NCI-H187 treated with DMSO at 0.1 percent for 48 hours (cell line): ENCODE measurements at regions not wholly inside any gene's neighbourhood (a gene's known extent, or its start where the extent isn't known, plus 50 kb on each side); places are given as distances from the start of the nearest gene placed in this dataset.

Experiments used
- DNase-seq: peaks from one replicate; lab custom pipeline; 2025; lab: John Stamatoyannopoulos, UW

DNA sequence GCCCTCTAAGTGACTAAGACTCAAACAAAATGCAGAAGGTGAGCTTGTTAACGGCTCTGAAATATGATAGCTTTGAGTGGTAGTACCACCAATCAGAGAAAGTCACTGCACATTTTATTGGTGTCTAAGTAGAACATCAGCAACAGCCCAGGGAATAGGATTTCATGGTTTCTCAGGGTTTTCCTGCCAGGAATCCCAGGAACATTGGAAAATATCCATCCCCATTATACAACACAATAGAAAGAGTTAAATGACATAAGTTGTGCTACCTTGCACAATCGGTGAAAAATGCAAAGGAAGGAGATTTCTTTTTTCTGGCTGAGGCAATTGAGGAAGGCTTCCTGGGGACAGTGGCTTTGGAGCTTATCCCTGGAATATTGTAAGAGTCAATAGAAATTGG lies 283.1 kb downstream of the HLX start:
- DNase-seq = no peak

- DNase-seq = no peak
Observed at GRCh38 chr1:221162939-221163338, 283.7 kb downstream of the HLX start.

DNA sequence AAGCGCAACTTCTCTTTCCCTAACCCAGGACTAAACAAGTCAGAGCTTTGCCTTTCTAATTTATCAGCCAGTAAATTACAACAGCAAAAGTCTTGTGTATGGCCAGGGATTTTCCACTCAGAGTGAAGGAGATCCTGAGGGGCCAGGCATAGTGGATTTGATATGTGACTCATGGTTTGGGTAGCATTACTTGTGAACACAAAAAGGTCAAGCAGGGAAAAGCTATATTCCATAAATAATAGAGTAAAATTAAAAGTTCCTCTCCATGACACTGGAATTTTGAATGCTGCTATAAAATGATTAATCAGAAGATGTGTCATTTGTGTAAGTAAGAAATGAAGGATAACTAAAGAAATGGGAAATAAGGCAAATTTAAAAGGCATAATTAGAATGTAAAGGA lies 284.8 kb downstream of the HLX start:
- DNase-seq = no peak

- no peak for DNase-seq
Observed at GRCh38 chr1:221164951-221165838, 286.0 kb downstream of the HLX start.

DNA sequence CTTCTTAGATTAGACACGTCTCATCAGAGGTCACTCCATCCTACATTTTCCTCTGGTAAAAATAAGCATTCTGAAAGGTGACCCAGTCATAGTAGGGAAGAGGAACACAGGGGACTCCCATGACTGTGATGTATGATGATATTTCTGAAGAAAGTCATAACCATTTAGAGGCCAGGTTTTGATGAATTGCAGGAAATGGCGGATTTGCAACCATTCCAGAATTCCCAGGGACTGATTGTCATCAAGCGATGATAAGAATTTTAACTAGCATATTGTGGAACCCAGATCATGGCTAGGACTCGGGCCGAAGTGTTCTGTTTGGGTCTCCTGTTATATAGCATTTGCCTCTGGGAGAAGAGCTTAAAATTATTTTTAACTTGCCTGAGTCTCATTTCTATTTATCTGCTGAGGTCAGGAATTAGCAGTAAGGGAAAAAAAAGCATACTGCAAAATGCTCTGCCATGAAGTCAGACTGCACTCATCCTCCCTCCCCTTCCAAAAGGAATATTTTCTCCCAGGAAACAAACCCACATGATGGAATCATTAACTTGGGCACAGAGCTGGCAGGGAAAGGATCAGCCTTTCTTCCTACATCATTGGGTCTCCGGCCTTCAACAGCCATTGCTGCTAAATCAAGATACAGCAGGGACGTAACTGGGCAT lies 286.7 kb downstream of the HLX start:
- DNase-seq = no peak

GRCh38 chr1:221166559-221167318 lies 287.5 kb downstream of the HLX start:
- DNase-seq = no peak

- DNase-seq = no peak
Observed at GRCh38 chr1:221169447-221169889, 290.2 kb downstream of the HLX start.

DNA sequence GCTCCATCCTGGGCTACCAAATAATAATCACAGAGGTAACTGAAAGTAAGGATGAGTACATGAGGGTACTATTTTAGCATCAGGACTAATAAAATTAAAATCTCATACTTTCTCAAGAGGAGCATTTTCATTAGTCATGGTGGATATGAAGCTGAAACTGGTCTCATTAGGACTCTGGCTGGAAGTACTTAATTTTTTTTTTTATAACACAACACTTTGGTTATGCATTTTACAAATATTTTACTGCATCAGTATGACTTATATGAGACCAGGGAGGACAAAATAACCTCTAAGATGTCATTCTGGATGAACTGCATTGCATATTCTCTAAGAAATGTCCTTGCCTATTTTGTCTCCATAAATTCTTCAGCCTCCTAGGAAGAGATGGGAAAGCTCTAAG lies 290.9 kb downstream of the HLX start:
- DNase-seq = no peak

DNA sequence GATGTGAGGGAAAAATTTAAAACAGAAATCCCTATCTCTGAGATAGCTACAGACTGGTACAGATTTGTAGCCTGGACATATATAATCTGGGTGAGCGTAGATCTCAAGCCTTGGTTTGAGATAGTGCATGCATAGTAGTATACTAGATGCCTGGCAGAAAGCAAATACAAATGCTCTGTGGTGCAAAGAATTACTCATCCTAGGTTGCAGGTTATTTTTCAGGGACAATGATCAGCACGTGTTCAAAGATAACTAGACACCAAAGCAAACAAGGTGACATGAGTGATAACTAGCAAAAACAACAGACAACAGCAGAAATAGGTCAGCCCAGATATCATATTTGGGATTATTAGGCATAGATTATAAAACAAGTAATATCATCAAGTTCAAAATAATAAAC lies 292.5 kb downstream of the HLX start:
- DNase-seq = no peak

DNA sequence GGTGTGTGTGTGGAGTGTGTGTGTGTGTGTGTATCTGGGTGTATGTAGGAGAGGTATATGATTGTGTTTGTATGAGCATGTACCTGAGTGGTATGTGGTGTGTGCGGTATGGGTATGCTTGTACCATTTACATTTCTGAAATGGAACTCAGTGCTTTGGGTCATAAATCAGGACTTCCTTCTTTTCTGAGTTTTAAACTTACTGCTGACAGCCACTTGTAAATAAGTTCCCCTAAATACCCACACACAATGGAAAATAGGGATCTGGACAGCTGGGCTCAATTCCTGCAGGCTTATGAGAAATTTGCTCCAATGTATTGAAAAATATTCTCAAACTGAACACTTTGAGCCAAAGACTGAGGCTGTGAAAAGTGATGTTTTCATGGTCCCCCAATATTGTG lies 293.6 kb downstream of the HLX start:
- no peak for DNase-seq

DNA sequence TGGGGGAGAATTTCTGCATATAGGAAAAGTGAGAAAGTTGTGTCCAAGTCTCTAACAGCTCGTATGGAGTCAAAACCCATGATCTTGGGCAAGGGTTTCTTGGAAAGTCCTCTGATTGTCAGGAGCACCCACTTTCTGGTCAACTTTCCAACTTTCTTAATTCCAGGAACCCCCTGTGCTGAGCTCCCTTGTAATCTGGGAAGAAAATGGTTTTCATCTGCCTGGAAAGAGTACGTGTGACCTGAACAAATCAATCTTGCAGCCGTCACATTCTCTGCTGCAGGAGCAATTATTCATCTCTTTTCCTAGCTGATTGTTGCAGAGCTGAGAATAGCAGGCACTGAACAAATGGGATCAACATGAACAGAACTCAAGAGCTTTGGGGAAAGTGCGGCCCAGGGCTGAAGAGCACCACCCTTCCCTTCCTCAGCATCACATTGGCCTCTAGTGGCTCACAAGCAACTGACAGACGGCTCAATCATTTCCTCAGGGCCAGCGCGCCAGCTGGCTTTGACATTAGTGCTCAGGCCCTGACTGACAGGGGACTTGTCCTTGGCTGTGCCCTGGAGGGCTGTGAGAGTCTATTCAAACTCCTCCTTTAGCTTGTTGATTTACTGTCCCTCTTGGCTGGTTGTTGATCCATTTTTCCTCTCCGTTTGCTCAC lies 295.2 kb downstream of the HLX start:
- DNase-seq = no peak

GRCh38 chr1:221175249-221175648 lies 296.0 kb downstream of the HLX start:
- no peak for DNase-seq

- DNase-seq = no peak
Observed at GRCh38 chr1:221180704-221181368, 301.6 kb downstream of the HLX start.

DNA sequence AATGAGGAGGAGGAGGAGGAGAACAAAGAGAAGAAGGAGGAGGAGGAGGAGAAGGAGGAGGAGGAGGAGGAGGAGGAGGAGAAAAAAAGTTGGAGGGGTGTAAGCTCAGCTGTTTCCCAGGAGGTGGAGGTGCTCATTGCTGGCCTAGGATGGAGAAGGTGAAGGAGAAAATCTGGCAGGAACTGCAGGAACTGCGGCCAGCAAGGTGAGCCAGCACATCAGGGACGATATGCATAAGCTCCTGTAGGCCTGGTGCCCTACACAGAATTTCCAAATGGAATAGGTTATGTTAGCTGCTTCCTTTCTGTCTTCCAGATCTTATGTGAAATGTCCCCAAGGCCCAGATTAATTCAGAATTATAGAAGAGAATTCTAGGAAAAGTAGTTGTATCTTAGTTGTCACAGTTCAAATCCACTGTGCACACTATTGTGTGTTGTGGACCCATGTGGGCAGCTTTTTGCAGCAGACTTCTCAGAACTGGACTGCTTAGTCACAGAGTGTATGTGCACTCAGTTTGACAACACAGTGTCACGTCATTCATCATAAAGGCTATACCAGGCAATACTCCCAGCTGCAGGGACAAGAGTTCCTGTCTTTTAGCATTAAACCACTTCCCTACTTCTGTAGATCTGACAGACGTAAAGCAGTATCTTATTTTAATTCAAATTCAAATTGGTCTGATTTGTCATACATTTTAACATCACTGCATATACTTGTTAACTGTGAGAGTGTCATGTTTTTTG lies 303.7 kb downstream of the HLX start:
- DNase-seq = no peak

GRCh38 chr1:221184131-221184794 lies 305.0 kb downstream of the HLX start:
- no peak for DNase-seq

DNA sequence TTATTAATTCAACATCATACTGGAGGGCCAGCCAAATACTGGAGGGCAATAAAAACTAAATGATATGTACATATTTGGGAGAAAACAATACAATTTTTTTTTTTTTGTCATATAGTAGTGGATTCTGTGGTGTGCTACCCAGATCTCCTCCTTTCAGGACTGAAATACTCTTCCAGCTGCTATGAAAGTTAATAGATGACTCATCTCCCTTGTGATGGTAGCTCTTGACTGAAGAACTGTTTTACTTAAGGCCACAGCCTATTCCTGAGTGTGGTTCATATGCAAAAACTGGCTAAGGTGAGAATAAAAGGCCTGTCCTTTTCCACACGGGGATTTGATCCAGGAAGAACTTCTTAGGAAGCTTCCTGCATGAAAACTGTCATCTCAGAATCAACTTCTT lies 307.9 kb downstream of the HLX start:
- no peak for DNase-seq

DNA sequence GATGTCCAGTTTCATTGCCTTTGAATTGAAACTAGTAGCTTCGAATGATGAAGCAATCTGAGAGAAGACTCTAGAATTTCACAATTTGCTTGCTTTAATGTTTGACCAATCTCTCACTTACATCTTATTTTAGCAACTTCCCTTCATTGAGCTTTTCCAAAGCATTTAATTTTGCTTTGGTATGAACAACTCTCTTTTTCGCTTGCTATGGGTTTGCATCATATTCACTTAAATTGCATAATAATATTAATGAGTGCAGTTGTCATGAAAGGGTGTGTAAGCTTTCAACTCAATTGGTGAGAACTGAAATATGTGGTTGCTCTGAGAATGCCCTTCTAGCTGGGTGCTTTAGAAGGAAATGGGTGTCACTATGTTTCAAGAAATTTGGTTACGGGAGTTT lies 309.2 kb downstream of the HLX start:
- no peak for DNase-seq

DNA sequence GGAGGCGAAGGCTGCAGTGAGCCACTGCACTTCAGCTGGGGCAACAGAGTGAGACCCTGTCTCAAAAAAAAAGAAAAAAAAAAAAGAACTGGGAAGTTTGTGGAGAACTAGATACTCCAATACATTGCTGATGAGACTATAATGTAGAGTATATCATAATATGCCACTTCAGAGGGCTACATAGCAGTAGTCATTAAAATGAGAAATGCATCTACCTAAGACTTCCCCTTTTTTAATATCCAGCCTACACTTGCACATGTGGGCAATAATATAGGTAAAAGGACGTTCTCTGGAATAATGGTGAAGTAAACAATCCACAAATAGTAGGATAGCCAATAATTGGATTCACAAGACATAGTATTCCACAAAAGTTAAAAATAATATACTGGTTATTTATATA lies 311.0 kb downstream of the HLX start:
- no peak for DNase-seq

- DNase-seq = no peak
Observed at GRCh38 chr1:221192055-221192454, 312.8 kb downstream of the HLX start.

DNA sequence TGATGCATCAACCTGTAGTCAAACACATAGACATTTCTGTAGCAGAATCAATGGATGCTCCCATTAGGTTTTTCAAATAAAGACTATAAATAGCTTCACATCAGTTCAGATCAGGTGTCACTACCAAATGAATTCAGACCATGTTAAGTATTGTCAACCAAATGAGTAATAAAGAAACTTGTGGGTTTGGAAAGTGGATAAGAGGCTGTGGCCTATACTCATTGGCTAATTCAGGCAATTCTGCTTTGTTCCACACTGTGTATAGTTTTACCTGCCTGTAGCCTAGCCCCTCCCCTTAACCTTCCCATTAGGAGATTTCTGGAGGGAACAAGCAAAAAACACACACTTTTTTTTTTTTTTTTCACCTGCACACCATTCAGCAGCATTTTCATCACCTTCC lies 321.2 kb downstream of the HLX start:
- DNase-seq = no peak
